ENCODE measurements at regions not wholly inside any gene's neighbourhood (a gene's known extent, or its start where the extent isn't known, plus 50 kb on each side); places are given as distances from the start of the nearest gene placed in this dataset.

- TF ChIP-seq POLR2AphosphoS5 (IDR thresholded peaks at IDR 0.05; ENCODE audit: low read depth, low read length) (no peak), POLR2A (IDR thresholded peaks at IDR 0.05; ENCODE audit: low read depth, low read length) (no peak), PAX5 (IDR thresholded peaks at IDR 0.05; ENCODE audit: insufficient read depth, low read length, severe bottlenecking) (no peak), SPI1 (IDR thresholded peaks at IDR 0.05; ENCODE audit: low read depth, low read length) (no peak), POU2F2 (IDR thresholded peaks at IDR 0.05; ENCODE audit: low read depth, low read length) (no peak), TAF1 (IDR thresholded peaks at IDR 0.05; ENCODE audit: low read depth, low read length) (no peak)
These were observed 569.2 kb downstream of the ZBBX start for GRCh38 chr3:166810741-166811445.
